Gastroesophageal sphincter (tissue), 4 donors: ENCODE measurements at regions not wholly inside any gene's neighbourhood (a gene's known extent, or its start where the extent isn't known, plus 50 kb on each side); places are given as distances from the start of the nearest gene placed in this dataset.
A peak's percentile ranks its signal among the peaks of the same experiment; 100 is the strongest.

ENCODE experiments used
- ATAC-seq: fragments of 150-250 bp; one replicate; pipeline ENCODE4 v1.9.1; 2016; ENCODE audit warnings: mild to moderate bottlenecking, moderate library complexity
- H3K27ac ChIP-seq, 4 donors: fragments of 200-600 bp; sonication (generic) in 3 of 4; 1 replicate in 3 of 4; 2 replicates in 1 of 4; pipeline ENCODE4 v1.5.1; 2016 to 2019
- H3K27me3 ChIP-seq: fragments of 200-600 bp; sonication (generic); one replicate; pipeline ENCODE4 v1.5.1; 2019
- H3K36me3 ChIP-seq, 2 donors: fragments of 200-600 bp; sonication (generic); one replicate each; pipeline ENCODE4 v1.5.1; 2019; ENCODE audit warnings: control low read depth in 1 of 2
- H3K4me1 ChIP-seq, 3 donors: fragments of 200-600 bp; sonication (generic); 1 replicate in 2 of 3; 2 replicates in 1 of 3; pipeline ENCODE4 v1.5.1; 2016 to 2019; ENCODE audit warnings: control low read depth in 2 of 3
- H3K4me3 ChIP-seq, 2 donors: fragments of 200-600 bp; sonication (generic); one replicate each; pipeline ENCODE4 v1.5.1; 2019; ENCODE audit warnings: mild to moderate bottlenecking in 1 of 2, moderate library complexity in 1 of 2
- H3K9me3 ChIP-seq, 3 donors: fragments of 200-600 bp; sonication (generic); one replicate each; pipeline ENCODE4 v1.5.1; 2017 to 2019; ENCODE audit warnings: control low read depth in 2 of 3
- CTCF ChIP-seq, 4 experiments: fragments of 200-600 bp in 2 of 4; fragments of 450-650 bp in 2 of 4; sonication (generic) in 1 of 4; IDR thresholded peaks; one replicate each; pipeline ENCODE4 v1.5.1; 2017 to 2019; ENCODE audit warnings: antibody characterized with exemption in 4 of 4, mild to moderate bottlenecking in 2 of 4, moderate library complexity in 2 of 4
- EP300 ChIP-seq: sonication (generic); formaldehyde crosslinking; IDR thresholded peaks from one replicate; pipeline ENCODE4 v1.6.1; 2017; ENCODE audit warnings: antibody characterized with exemption, mild to moderate bottlenecking
- POLR2A ChIP-seq, 2 donors: fragments of 450-650 bp; IDR thresholded peaks; one replicate each; pipeline ENCODE4 v1.6.1; 2017; ENCODE audit warnings: antibody characterized with exemption in 2 of 2, mild to moderate bottlenecking in 2 of 2, moderate library complexity in 1 of 2
- POLR2AphosphoS5 ChIP-seq: sonication (generic); formaldehyde crosslinking; IDR thresholded peaks from one replicate; pipeline ENCODE4 v1.6.1; 2017; ENCODE audit warnings: antibody characterized with exemption
- WGBS, 2 donors: methylation state at CpG; one replicate each; pipeline ENCODE4 v1.1.5; 2018; ENCODE audit warnings: low coverage in 1 of 2; 5-methylcytosine and 5-hydroxymethylcytosine counted together

GRCh38 chr16:79286646-79287423, 313.7 kb downstream of the MAF start:
- 49 to 53% methylated on average over 7 to 17 of the region's 22 CpGs for WGBS, 2 donors
- ATAC-seq, result peak; percentile 56
- Histone ChIP-seq H3K36me3 (no peaks in the 10 kb centered on the region), H3K4me3 (peak overlapping the region in 1 of 2 donors; percentile 36), H3K27ac (no peak overlapping the region), H3K9me3 (no peaks in the 10 kb centered on the region), H3K4me1 (peaks cover 0 to 11% (median 3%) of the 10 kb centered on the region in 3 donors), H3K27me3 (peaks cover 11% of the 10 kb centered on the region)
- no peak for TF ChIP-seq POLR2A (IDR thresholded peaks at IDR 0.05)
- TF ChIP-seq POLR2AphosphoS5, result no peak
- no peak for TF ChIP-seq CTCF (IDR thresholded peaks at IDR 0.05)
- TF ChIP-seq EP300, result no peak

DNA sequence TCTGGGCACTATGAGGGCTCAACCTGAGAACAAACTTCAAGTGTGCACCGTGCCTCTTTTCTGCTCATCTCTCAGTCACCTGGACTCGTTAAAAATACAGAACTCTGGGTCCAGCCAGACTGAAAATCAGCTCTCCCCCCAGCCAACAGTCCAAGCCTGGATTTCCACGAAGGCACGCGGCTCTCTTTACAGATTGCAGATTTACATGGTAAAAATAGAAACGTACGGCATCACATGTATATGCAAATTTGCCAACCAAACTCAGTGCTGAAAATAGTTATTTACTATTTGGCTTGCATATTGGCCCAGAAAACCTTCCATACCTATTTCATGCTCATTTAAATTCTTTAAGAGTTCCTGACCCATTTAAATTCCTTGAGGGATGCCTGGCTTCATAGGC, 315.8 kb downstream of the MAF start:
- H3K27me3 ChIP-seq, result no peaks in the 10 kb centered on the region
- ATAC-seq, result no peak
- no peak overlapping the region for H3K4me3 ChIP-seq
- 40 to 78% methylated on average over 6 to 7 of the region's 7 CpGs for WGBS, 2 donors
- H3K36me3 ChIP-seq, result no peaks in the 10 kb centered on the region
- H3K4me1 ChIP-seq, result peaks cover 0 to 11% (median 3%) of the 10 kb centered on the region in 3 donors
- H3K27ac ChIP-seq, result no peak overlapping the region
- TF ChIP-seq POLR2AphosphoS5, result no peak
- no peak for TF ChIP-seq EP300
- no peak for TF ChIP-seq CTCF (IDR thresholded peaks at IDR 0.05)
- no peak for TF ChIP-seq POLR2A (IDR thresholded peaks at IDR 0.05)
- no peaks in the 10 kb centered on the region for H3K9me3 ChIP-seq

GRCh38 chr16:79283578-79283977, 317.0 kb downstream of the MAF start:
- H3K9me3 ChIP-seq, result no peaks in the 10 kb centered on the region
- TF ChIP-seq EP300, result no peak
- TF ChIP-seq POLR2A (IDR thresholded peaks at IDR 0.05), result no peak
- no peak for TF ChIP-seq CTCF (IDR thresholded peaks at IDR 0.05)
- no peak for TF ChIP-seq POLR2AphosphoS5
- no peak for ATAC-seq
- H3K4me1 ChIP-seq, result peaks cover 0 to 11% (median 3%) of the 10 kb centered on the region in 3 donors
- H3K36me3 ChIP-seq, result no peaks in the 10 kb centered on the region
- 88 to 93% methylated on average over 4 of the region's 4 CpGs for WGBS, 2 donors
- no peaks in the 10 kb centered on the region for H3K27me3 ChIP-seq
- H3K27ac ChIP-seq, result no peak overlapping the region
- no peak overlapping the region for H3K4me3 ChIP-seq

DNA sequence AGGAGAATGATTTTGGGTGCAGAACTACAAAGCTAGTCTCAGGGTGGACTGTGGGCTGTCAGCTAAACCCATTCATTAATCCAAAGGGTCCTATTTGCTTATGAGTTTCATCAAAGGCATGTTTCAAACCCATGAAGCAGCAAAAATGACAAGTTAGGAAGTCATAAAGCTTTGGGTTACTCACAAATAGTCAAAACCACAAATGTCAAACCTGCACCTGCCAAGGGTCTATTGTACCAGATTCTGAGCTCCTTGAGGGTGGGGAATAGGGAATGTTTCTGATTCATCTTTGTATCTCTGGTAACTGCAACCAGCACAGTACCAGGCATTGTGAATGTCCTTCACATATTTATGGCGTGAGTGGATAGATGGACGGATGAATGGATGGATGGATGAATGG, 317.7 kb downstream of the MAF start:
- 92% methylated on average over 2 of the region's 2 CpGs for WGBS, 2 donors
- H3K4me1 ChIP-seq, result peaks cover 0 to 11% (median 3%) of the 10 kb centered on the region in 3 donors
- no peaks in the 10 kb centered on the region for H3K9me3 ChIP-seq
- H3K36me3 ChIP-seq, result no peaks in the 10 kb centered on the region
- ATAC-seq, result no peak
- H3K4me3 ChIP-seq, result no peak overlapping the region
- H3K27ac ChIP-seq, result no peak overlapping the region
- H3K27me3 ChIP-seq, result no peaks in the 10 kb centered on the region
- TF ChIP-seq POLR2A (IDR thresholded peaks at IDR 0.05) (no peak), CTCF (IDR thresholded peaks at IDR 0.05) (no peak), POLR2AphosphoS5 (no peak), EP300 (no peak)

GRCh38 chr16:79278506-79278905, 322.0 kb downstream of the MAF start:
- no peaks in the 10 kb centered on the region for H3K36me3 ChIP-seq
- 82 to 86% methylated on average over 8 of the region's 11 CpGs for WGBS, 2 donors
- no peaks in the 10 kb centered on the region for H3K27me3 ChIP-seq
- H3K9me3 ChIP-seq, result no peaks in the 10 kb centered on the region
- no peak overlapping the region for H3K4me3 ChIP-seq
- TF ChIP-seq CTCF (IDR thresholded peaks at IDR 0.05), result no peak
- no peak for TF ChIP-seq POLR2A (IDR thresholded peaks at IDR 0.05)
- no peak for TF ChIP-seq POLR2AphosphoS5
- no peak for TF ChIP-seq EP300
- H3K27ac ChIP-seq, result no peak overlapping the region
- no peak for ATAC-seq
- no peaks in the 10 kb centered on the region for H3K4me1 ChIP-seq
